A673 (cell line): ENCODE measurements at regions not wholly inside any gene's neighbourhood (a gene's known extent, or its start where the extent isn't known, plus 50 kb on each side); places are given as distances from the start of the nearest gene placed in this dataset.

Experiments used
- CTCF ChIP-seq: fragments of 300-800, 200-600 bp; sonication (generic); conservative IDR thresholded peaks from 2 replicates; pipeline ENCODE4 v1.5.1; 2017; ENCODE audit warnings: low read depth, mild to moderate bottlenecking, antibody characterized with exemption, low read length, moderate library complexity, mixed read lengths
- EZH2 ChIP-seq: fragments of 200-600 bp; sonication (generic); IDR thresholded peaks from 2 replicates; pipeline ENCODE4 v1.6.1; 2017; ENCODE audit warnings: borderline replicate concordance, low read depth, mild to moderate bottlenecking, mixed read lengths, antibody characterized with exemption, low read length; ENCODE audit not compliant: poor library complexity, severe bottlenecking

GRCh38 chr2:204177251-204177976 is 240.9 kb downstream of the ICOS start:
- TF ChIP-seq CTCF = no peak
- TF ChIP-seq EZH2 = no peak
